ENCODE measurements at regions not wholly inside any gene's neighbourhood (a gene's known extent, or its start where the extent isn't known, plus 50 kb on each side); places are given as distances from the start of the nearest gene placed in this dataset.

DNA sequence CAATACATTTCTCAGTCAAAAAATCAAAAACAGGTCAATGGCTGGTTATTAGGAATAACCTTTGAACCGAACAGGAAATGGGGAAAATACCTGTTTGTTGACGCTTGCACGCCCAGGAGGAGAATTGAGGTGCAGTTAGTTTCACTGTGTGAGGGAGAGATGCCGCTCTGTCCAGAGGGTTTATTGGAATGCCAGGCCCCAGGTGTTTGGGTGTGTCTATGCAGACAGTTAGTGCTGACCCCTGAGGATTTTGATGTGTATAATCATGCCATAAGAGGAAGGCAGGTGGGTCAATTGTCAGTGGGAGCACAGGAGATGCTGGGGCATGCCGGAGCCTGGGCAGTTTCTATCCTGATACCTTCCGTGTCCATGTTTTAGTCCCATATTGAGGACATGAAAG lies 100.8 kb upstream of the DIO3 start:
- H3K27me3 ChIP-seq (ENCODE audit: control insufficient read depth, insufficient read depth, low read length) = peaks cover 45% of the 10 kb centered on the region
- no peak overlapping the region for H3K4me3 ChIP-seq (ENCODE audit: low read depth, low read length)
- DNase-seq (ENCODE audit: low read depth) = no peak
- H3K36me3 ChIP-seq (ENCODE audit: control insufficient read depth, insufficient read depth, low read length) = no peaks in the 10 kb centered on the region
- TF ChIP-seq, protein P1, sequence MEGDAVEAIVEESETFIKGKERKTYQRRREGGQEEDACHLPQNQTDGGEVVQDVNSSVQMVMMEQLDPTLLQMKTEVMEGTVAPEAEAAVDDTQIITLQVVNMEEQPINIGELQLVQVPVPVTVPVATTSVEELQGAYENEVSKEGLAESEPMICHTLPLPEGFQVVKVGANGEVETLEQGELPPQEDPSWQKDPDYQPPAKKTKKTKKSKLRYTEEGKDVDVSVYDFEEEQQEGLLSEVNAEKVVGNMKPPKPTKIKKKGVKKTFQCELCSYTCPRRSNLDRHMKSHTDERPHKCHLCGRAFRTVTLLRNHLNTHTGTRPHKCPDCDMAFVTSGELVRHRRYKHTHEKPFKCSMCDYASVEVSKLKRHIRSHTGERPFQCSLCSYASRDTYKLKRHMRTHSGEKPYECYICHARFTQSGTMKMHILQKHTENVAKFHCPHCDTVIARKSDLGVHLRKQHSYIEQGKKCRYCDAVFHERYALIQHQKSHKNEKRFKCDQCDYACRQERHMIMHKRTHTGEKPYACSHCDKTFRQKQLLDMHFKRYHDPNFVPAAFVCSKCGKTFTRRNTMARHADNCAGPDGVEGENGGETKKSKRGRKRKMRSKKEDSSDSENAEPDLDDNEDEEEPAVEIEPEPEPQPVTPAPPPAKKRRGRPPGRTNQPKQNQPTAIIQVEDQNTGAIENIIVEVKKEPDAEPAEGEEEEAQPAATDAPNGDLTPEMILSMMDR (IDR thresholded peaks at IDR 0.05; ENCODE audit: insufficient read depth, low read length, poor library complexity, severe bottlenecking) = no peak

DNA sequence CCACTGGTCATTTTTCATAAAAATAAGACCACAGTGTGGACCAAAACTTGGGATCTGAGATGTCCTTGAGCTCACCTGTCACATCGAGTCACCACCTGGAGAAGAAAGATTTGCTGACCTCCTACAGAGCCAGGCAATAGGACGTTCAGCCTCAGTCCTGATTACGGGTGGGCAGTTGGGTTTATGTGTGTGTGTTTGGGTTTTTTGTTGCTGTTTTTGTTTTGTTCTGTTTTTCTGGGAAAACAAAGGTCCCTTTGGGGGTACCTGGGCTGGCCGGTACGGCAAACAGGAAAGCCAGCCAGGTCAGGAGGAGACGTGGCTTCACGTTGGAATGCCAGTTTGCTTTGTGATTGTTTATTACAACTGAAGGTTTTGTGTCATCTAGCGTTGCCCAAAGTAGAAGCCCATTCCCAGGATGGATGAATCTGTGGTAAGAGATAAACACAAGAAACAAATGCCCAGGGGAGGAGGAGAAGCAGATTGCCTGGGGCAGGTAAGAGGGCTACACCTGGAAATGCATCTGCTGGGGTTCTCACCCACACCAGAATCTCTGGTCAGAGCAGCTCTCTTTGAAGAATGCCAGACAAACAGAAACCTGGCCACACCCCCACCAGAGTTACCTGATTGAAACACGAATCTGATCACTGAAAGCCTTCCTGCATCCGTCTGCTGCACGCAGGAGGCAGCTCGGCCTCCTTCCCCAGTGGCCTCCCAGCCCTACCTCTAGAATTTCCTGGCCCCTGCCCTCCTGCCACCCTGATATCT lies 100.1 kb upstream of the DIO3 start:
- no peaks in the 10 kb centered on the region for H3K36me3 ChIP-seq (ENCODE audit: control insufficient read depth, insufficient read depth, low read length)
- DNase-seq (ENCODE audit: low read depth) = no peak
- peaks cover 42% of the 10 kb centered on the region for H3K27me3 ChIP-seq (ENCODE audit: control insufficient read depth, insufficient read depth, low read length)
- TF ChIP-seq, protein P1 (IDR thresholded peaks at IDR 0.05; ENCODE audit: insufficient read depth, low read length, poor library complexity, severe bottlenecking) = no peak
- no peak overlapping the region for H3K4me3 ChIP-seq (ENCODE audit: low read depth, low read length)

- DNase-seq (ENCODE audit: low read depth) = no peak
- Histone ChIP-seq H3K4me3 (ENCODE audit: low read depth, low read length) (no peak overlapping the region), H3K27me3 (ENCODE audit: control insufficient read depth, insufficient read depth, low read length) (peaks cover 36% of the 10 kb centered on the region), H3K36me3 (ENCODE audit: control insufficient read depth, insufficient read depth, low read length) (no peaks in the 10 kb centered on the region)
- TF ChIP-seq, protein P1 (IDR thresholded peaks at IDR 0.05; ENCODE audit: insufficient read depth, low read length, poor library complexity, severe bottlenecking) = no peak
These were observed 99.4 kb upstream of the DIO3 start for GRCh38 chr14:101461891-101462290.

DNA sequence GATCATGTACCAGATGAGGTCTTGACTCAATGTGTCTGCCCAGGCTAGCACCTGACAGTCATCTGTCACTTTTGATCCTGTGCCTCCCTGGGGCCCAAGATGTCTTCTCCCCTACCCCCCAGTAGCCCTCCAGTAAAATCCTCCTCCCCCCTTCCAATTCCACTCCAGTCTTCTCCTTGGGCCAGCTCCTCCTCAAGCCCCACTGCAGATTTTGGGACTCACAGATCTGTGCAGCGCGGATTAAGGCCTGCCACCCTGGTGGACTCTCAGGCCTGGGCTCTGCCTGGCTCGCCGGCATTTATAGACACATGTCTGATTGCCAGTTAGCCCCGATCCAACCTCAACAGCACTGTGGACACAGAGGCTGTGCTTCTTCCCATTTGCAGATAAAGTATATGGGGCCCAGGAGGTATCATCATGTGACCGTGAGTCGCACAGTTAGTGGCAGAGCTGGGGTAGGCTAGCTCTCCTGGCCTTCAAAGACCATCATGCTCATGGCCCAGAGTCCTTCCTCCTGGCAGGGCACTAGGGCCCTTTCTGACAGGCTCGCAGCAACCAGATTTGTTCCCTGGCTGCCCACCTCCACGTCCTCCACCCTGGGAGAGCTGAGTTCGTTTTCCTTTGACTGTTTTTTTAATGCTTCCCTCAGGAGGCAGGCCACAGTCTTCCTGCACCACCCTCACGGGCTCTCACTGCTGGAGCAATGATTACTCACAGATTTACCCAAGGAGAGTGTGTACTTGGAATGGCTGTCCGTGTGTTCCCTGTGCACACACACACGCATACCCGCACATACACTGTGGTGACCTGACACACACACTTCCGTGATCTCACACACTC lies 98.3 kb upstream of the DIO3 start:
- Histone ChIP-seq H3K36me3 (ENCODE audit: control insufficient read depth, insufficient read depth, low read length) (no peaks in the 10 kb centered on the region), H3K27me3 (ENCODE audit: control insufficient read depth, insufficient read depth, low read length) (peaks cover 29% of the 10 kb centered on the region), H3K4me3 (ENCODE audit: low read depth, low read length) (no peak overlapping the region)
- TF ChIP-seq, protein P1 (IDR thresholded peaks at IDR 0.05; ENCODE audit: insufficient read depth, low read length, poor library complexity, severe bottlenecking) = no peak
- DNase-seq (ENCODE audit: low read depth) = no peak

- H3K4me3 ChIP-seq (ENCODE audit: low read depth, low read length) = no peak overlapping the region
- H3K36me3 ChIP-seq (ENCODE audit: control insufficient read depth, insufficient read depth, low read length) = no peaks in the 10 kb centered on the region
- DNase-seq (ENCODE audit: low read depth) = no peak
- H3K27me3 ChIP-seq (ENCODE audit: control insufficient read depth, insufficient read depth, low read length) = peaks cover 22% of the 10 kb centered on the region
- TF ChIP-seq, protein P1 (IDR thresholded peaks at IDR 0.05; ENCODE audit: insufficient read depth, low read length, poor library complexity, severe bottlenecking) = no peak
These were observed 97.6 kb upstream of the DIO3 start for GRCh38 chr14:101463566-101464171.

Measured in kidney epithelial cell (primary cell).